A549 (cell line): ENCODE measurements at regions not wholly inside any gene's neighbourhood (a gene's known extent, or its start where the extent isn't known, plus 50 kb on each side); places are given as distances from the start of the nearest gene placed in this dataset.

Source experiments
- ATAC-seq, 2 experiments: fragments of 200-7000 bp in 1 of 2; fragments of >200 bp in 1 of 2; cut with Nextera tagmentation in 1 of 2; cut with Tn5 transposase in 1 of 2; 3 replicates each; pipeline versions ENCODE4 v1.8.0 to v1.9.1; 2018 to 2020; ENCODE audit warnings: mild to moderate bottlenecking in 1 of 2, moderate library complexity in 1 of 2
- CTCF ChIA-PET: fragments of 300-600 bp; sonication (Branson Sonifier 250); formaldehyde crosslinking; extraction: SDS; loops from one replicate; lab custom pipeline; 2021; ENCODE audit warnings: antibody characterized with exemption, inconsistent platforms; lab: Yijun Ruan, JAX
- POLR2A ChIA-PET: fragments of 350-600 bp; formaldehyde crosslinking; extraction: SDS; loops from one replicate; lab custom pipeline; 2021; ENCODE audit warnings: antibody characterized with exemption, inconsistent platforms; lab: Yijun Ruan, JAX
- DNase-seq, 2 experiments: peaks; one replicate each; pipeline versions ENCODE4 v3.0.0 to v3.0.0-alpha.2; 2011 to 2016; ENCODE audit warnings: low read depth in 1 of 2, low spot score in 1 of 2
- FAIRE-seq: peaks from 2 replicates; lab custom pipeline; 2011; peaks lifted over from hg19 to GRCh38; lab: Jason Lieb, UNC
- H3K27ac ChIP-seq, 2 experiments: fragments of >200 bp; sonication (Bioruptor Twin); formaldehyde crosslinking; 3 replicates each; pipeline ENCODE4 v1.5.1; 2016 to 2017
- H3K4me1 ChIP-seq: fragments of >200 bp; sonication (Bioruptor Twin); formaldehyde crosslinking; 3 replicates; pipeline ENCODE4 v1.6.1; 2016
- H3K4me2 ChIP-seq: fragments of >200 bp; sonication (Bioruptor Twin); formaldehyde crosslinking; 3 replicates; pipeline ENCODE4 v1.6.1; 2016
- H3K4me3 ChIP-seq: fragments of >200 bp; sonication (Bioruptor Twin); formaldehyde crosslinking; 3 replicates; pipeline ENCODE4 v1.5.1; 2016
- H3K9me3 ChIP-seq: fragments of >200 bp; sonication (Bioruptor Twin); formaldehyde crosslinking; 3 replicates; pipeline ENCODE4 v1.6.1; 2016
- ATOH8 ChIP-seq: fragments of 250-450 bp; sonication (Bioruptor Pico); IDR thresholded peaks from 2 replicates; pipeline ENCODE4 v1.5.0; 2020; ENCODE audit warnings: low read depth, mild to moderate bottlenecking, moderate library complexity
- CBX2 ChIP-seq: fragments of 200-600 bp; sonication (generic); IDR thresholded peaks from 2 replicates; pipeline ENCODE4 v1.6.1; 2016; ENCODE audit warnings: low read depth, mild to moderate bottlenecking, borderline replicate concordance
- CHD2 ChIP-seq: fragments of 150-350 bp; IDR thresholded peaks from 2 replicates; pipeline ENCODE4 v1.6.1; 2014; ENCODE audit warnings: low read length; ENCODE audit not compliant: partially characterized antibody
- CHD4 ChIP-seq: fragments of 200-600 bp; sonication (generic); IDR thresholded peaks from 2 replicates; pipeline ENCODE4 v1.6.1; 2016; ENCODE audit warnings: antibody characterized with exemption, mild to moderate bottlenecking, borderline replicate concordance
- EHMT2 ChIP-seq: fragments of 200-600 bp; sonication (generic); IDR thresholded peaks from 2 replicates; pipeline ENCODE4 v1.6.1; 2016; ENCODE audit warnings: antibody characterized with exemption, low read depth, mild to moderate bottlenecking, moderate library complexity
- FOSB ChIP-seq: fragments of 250-450 bp; sonication (Bioruptor Pico); IDR thresholded peaks from 2 replicates; pipeline ENCODE4 v1.5.0; 2020; ENCODE audit warnings: mild to moderate bottlenecking, moderate library complexity
- FOXS1 ChIP-seq: fragments of 250-450 bp; sonication (Bioruptor Pico); IDR thresholded peaks from 2 replicates; pipeline ENCODE4 v1.5.0; 2020; ENCODE audit warnings: mild to moderate bottlenecking, moderate library complexity
- HEYL ChIP-seq: fragments of 250-450 bp; sonication (Bioruptor Pico); IDR thresholded peaks from 2 replicates; pipeline ENCODE4 v1.8.0; 2021; ENCODE audit warnings: mild to moderate bottlenecking, moderate library complexity
- HOXB13 ChIP-seq: fragments of 250-450 bp; sonication (Bioruptor Pico); IDR thresholded peaks from 2 replicates; pipeline ENCODE4 v1.5.0; 2020; ENCODE audit warnings: low read depth, mild to moderate bottlenecking, moderate library complexity
- JUN ChIP-seq, 2 experiments: fragments of >200 bp; sonication (Bioruptor Twin); formaldehyde crosslinking; IDR thresholded peaks; 2 replicates in 1 of 2; 3 replicates in 1 of 2; pipeline ENCODE4 v1.6.1; 2016 to 2017
- NFE2L2 ChIP-seq: fragments of 150-350 bp; conservative IDR thresholded peaks from 2 replicates; pipeline ENCODE4 v1.6.1; 2014; ENCODE audit warnings: low read length
- PBX3 ChIP-seq: IDR thresholded peaks from 2 replicates; pipeline ENCODE4 v1.6.1; 2012
- RAD21 ChIP-seq, 2 experiments: fragments of >200 bp in 1 of 2; sonication (Bioruptor Twin) in 1 of 2; formaldehyde crosslinking in 1 of 2; IDR thresholded peaks in 1 of 2; conservative IDR thresholded peaks in 1 of 2; 2 replicates in 1 of 2; 3 replicates in 1 of 2; pipeline ENCODE4 v1.6.1; 2012 to 2018; ENCODE audit warnings: inconsistent platforms in 1 of 2
- RCOR1 ChIP-seq: fragments of 150-350 bp; IDR thresholded peaks from 2 replicates; pipeline ENCODE4 v1.6.1; 2014; ENCODE audit warnings: antibody characterized with exemption, low read length, low read depth
- RFX5 ChIP-seq: fragments of 450-650 bp; IDR thresholded peaks from 2 replicates; pipeline ENCODE4 v1.7.1; 2014; ENCODE audit warnings: antibody characterized with exemption, mild to moderate bottlenecking, moderate library complexity
- SMC3 ChIP-seq: fragments of >200 bp; sonication (Bioruptor Twin); formaldehyde crosslinking; IDR thresholded peaks from 3 replicates; pipeline ENCODE4 v1.6.1; 2018; ENCODE audit warnings: inconsistent platforms
- USF2 ChIP-seq: fragments of 450-650 bp; IDR thresholded peaks from 2 replicates; pipeline ENCODE4 v1.6.1; 2014; ENCODE audit warnings: antibody characterized with exemption
- ZFP36 ChIP-seq: fragments of 450-650 bp; IDR thresholded peaks from 2 replicates; pipeline ENCODE4 v1.6.1; 2014; ENCODE audit warnings: borderline replicate concordance; ENCODE audit not compliant: partially characterized antibody
- ZNF302 ChIP-seq: fragments of 250-450 bp; sonication (Bioruptor Pico); IDR thresholded peaks from 2 replicates; pipeline ENCODE4 v1.9.0; 2021; ENCODE audit warnings: inconsistent platforms, mild to moderate bottlenecking, moderate library complexity
- WGBS: methylation state at CpG from one replicate; pipeline ENCODE4 v1.1.6; 2017; ENCODE audit errors: missing lambda C conversion rate; 5-methylcytosine and 5-hydroxymethylcytosine counted together
- TF ChIP-seq, protein P1 (sequence below): fragments of 250-450 bp; sonication (Bioruptor Pico); IDR thresholded peaks from 2 replicates; pipeline ENCODE4 v1.5.0; 2021; ENCODE audit warnings: mild to moderate bottlenecking, moderate library complexity, borderline replicate concordance
- TF ChIP-seq, protein P2 (sequence below): IDR thresholded peaks from 2 replicates; pipeline ENCODE4 v1.6.1; 2012; ENCODE audit warnings: low read depth, borderline replicate concordance

GRCh38 chrX:13493659-13494058, 75.7 kb upstream of the EGFL6 start:
- ATAC-seq (no peak), DNase-seq (no peak), FAIRE-seq (no peak)
- H3K4me2 ChIP-seq = no peak overlapping the region
- H3K4me1 ChIP-seq = 0 out of 3 replicates have a peak, but pooled peaks cover 12% of the 10 kb centered on the region
- TF ChIP-seq, protein P1, sequence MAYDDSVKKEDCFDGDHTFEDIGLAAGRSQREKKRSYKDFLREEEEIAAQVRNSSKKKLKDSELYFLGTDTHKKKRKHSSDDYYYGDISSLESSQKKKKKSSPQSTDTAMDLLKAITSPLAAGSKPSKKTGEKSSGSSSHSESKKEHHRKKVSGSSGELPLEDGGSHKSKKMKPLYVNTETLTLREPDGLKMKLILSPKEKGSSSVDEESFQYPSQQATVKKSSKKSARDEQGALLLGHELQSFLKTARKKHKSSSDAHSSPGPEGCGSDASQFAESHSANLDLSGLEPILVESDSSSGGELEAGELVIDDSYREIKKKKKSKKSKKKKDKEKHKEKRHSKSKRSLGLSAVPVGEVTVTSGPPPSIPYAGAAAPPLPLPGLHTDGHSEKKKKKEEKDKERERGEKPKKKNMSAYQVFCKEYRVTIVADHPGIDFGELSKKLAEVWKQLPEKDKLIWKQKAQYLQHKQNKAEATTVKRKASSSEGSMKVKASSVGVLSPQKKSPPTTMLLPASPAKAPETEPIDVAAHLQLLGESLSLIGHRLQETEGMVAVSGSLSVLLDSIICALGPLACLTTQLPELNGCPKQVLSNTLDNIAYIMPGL (CRISPR knock-in tag) = no peak
- TF ChIP-seq FOSB (CRISPR knock-in tag) (no peak), FOXS1 (no peak), ZFP36 (no peak), CHD4 (no peak), RCOR1 (no peak), EHMT2 (no peak), USF2 (no peak), ZNF302 (no peak)
- POLR2A ChIA-PET = no interaction called here
- no peak overlapping the region for H3K4me3 ChIP-seq
- WGBS = 79% methylated on average over 5 of the region's 5 CpGs
- H3K9me3 ChIP-seq = no peaks in the 10 kb centered on the region
- CTCF ChIA-PET = interaction anchor here (7.8 kb wide), 1 partner anchor 546 kb away, joined by 110 read pairs; no protein-coding TSS in a partner anchor
- H3K27ac ChIP-seq = no peak overlapping the region

DNA sequence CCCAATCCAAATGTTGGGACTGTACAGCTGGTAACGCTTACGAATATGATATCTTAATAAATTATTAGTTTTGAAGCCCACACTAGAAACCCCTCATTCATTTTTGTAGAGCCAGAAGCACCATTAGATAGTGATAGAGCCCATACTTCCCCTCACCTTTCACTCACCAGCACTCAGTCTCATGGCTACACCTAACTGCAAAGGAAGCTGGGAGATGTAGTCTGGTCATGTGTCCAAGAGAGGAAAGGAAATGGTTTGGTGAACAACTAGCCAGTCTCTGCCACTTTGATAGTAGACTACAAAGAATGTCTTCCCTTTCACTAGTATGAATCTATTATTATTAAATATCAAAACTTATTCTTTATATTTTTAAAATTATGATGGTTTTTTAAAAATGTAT, 77.1 kb upstream of the EGFL6 start:
- POLR2A ChIA-PET = no interaction called here
- no peak for TF ChIP-seq JUN (IDR thresholded peaks at IDR 0.05)
- no peak for TF ChIP-seq RAD21 (conservative IDR thresholded peaks at IDR 0.05 in 1 of 2, IDR thresholded peaks at IDR 0.05 in 1 of 2)
- TF ChIP-seq HOXB13 (CRISPR knock-in tag) = no peak
- TF ChIP-seq NFE2L2 = no peak
- TF ChIP-seq, protein P1 (CRISPR knock-in tag) = no peak
- TF ChIP-seq CBX2 = no peak
- no peak for TF ChIP-seq ZFP36
- TF ChIP-seq HEYL = no peak
- TF ChIP-seq RFX5 = no peak
- TF ChIP-seq ATOH8 (CRISPR knock-in tag) = no peak
- TF ChIP-seq PBX3 = no peak
- TF ChIP-seq, protein P2, sequence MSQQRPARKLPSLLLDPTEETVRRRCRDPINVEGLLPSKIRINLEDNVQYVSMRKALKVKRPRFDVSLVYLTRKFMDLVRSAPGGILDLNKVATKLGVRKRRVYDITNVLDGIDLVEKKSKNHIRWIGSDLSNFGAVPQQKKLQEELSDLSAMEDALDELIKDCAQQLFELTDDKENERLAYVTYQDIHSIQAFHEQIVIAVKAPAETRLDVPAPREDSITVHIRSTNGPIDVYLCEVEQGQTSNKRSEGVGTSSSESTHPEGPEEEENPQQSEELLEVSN = no peak
- TF ChIP-seq EHMT2 = no peak
- no peak for TF ChIP-seq SMC3
- no peak for TF ChIP-seq CHD2
- TF ChIP-seq FOXS1 = no peak
- Histone ChIP-seq H3K4me1 (peaks cover 21% of the 10 kb centered on the region), H3K9me3 (no peaks in the 10 kb centered on the region), H3K27ac (no peak overlapping the region), H3K4me2 (no peak overlapping the region), H3K4me3 (no peak overlapping the region)
- WGBS = 94% methylated on average over 2 of the region's 2 CpGs
- ATAC-seq (no peak), FAIRE-seq (no peak), DNase-seq (no peak)
- CTCF ChIA-PET = interaction anchor here (1.2 to 7.8 kb wide), 2 partner anchors 544 to 678 kb away, joined by 3 to 110 read pairs; no protein-coding TSS in a partner anchor
